H1 (cell line): ENCODE measurements at regions not wholly inside any gene's neighbourhood (a gene's known extent, or its start where the extent isn't known, plus 50 kb on each side); places are given as distances from the start of the nearest gene placed in this dataset.

ENCODE experiments used
- CTCF ChIA-PET: fragments of 300-600 bp; sonication (Branson Sonifier 250); formaldehyde crosslinking; loops from one replicate; lab custom pipeline; 2021; ENCODE audit not compliant: partially characterized antibody; lab: Charles Lee
- POLR2A ChIA-PET: fragments of 300-600 bp; sonication (Branson Sonifier 250); formaldehyde crosslinking; loops from one replicate; lab custom pipeline; 2021; ENCODE audit warnings: inconsistent platforms; ENCODE audit not compliant: partially characterized antibody; lab: Charles Lee
- DNase-seq, 2 experiments: peaks; one replicate each; pipeline versions ENCODE4 v3.0.0 to v3.0.0-alpha.2; 2010 to 2022; ENCODE audit warnings: low spot score in 2 of 2, low read depth in 1 of 2, mixed read lengths in 1 of 2
- FAIRE-seq: peaks from 2 replicates; lab custom pipeline; 2011; peaks lifted over from hg19 to GRCh38; lab: Jason Lieb, UNC
- H2AFZ ChIP-seq: 2 replicates; pipeline ENCODE4 v1.8.1; 2012; ENCODE audit warnings: low read length, inconsistent platforms
- H2AK5ac ChIP-seq: 2 replicates; pipeline ENCODE4 v1.6.1; 2013; ENCODE audit warnings: low read depth, low read length
- H2BK120ac ChIP-seq: replicated peaks from 2 replicates; pipeline ENCODE3; 2013; ENCODE audit warnings: low read depth, low read length, inconsistent platforms
- H2BK12ac ChIP-seq: 2 replicates; pipeline ENCODE4 v1.6.1; 2013; ENCODE audit warnings: low read depth, low read length
- H2BK15ac ChIP-seq: 2 replicates; pipeline ENCODE4 v1.6.1; 2013; ENCODE audit warnings: low read length
- H2BK20ac ChIP-seq: 2 replicates; pipeline ENCODE4 v1.6.1; 2013; ENCODE audit warnings: low read length
- H2BK5ac ChIP-seq: 2 replicates; pipeline ENCODE4 v1.6.1; 2013; ENCODE audit warnings: low read depth, low read length
- H3K14ac ChIP-seq: 2 replicates; pipeline ENCODE4 v1.6.1; 2013; ENCODE audit warnings: inconsistent platforms; ENCODE audit not compliant: insufficient read length
- H3K18ac ChIP-seq: 2 replicates; pipeline ENCODE4 v1.6.1; 2013; ENCODE audit warnings: low read length; ENCODE audit errors: extremely low read depth
- H3K23ac ChIP-seq: 2 replicates; pipeline ENCODE4 v1.6.1; 2013; ENCODE audit warnings: inconsistent platforms; ENCODE audit not compliant: insufficient read length
- H3K23me2 ChIP-seq: 2 replicates; pipeline ENCODE4 v1.6.1; 2013; ENCODE audit warnings: low read depth, low read length
- H3K27ac ChIP-seq: 2 replicates; pipeline ENCODE4 v1.6.1; 2011; ENCODE audit warnings: low read depth, low read length, inconsistent platforms
- H3K27me3 ChIP-seq, 4 experiments: replicated peaks in 1 of 4; 1 replicate in 1 of 4; 2 replicates in 3 of 4; pipeline versions ENCODE4 v1.6.1 to v1.8.1; 2011 to 2013; ENCODE audit warnings: low read length in 3 of 4, mild to moderate bottlenecking in 3 of 4, inconsistent platforms in 2 of 4, mixed read lengths in 2 of 4, moderate library complexity in 1 of 4; ENCODE audit not compliant: control insufficient read depth in 3 of 4, insufficient read depth in 3 of 4; ENCODE audit errors: extremely low read depth in 1 of 4
- H3K36me3 ChIP-seq, 4 experiments: 2 replicates each; pipeline versions ENCODE4 v1.6.1 to v1.8.1; 2011 to 2013; ENCODE audit warnings: mild to moderate bottlenecking in 4 of 4, low read length in 3 of 4, moderate library complexity in 2 of 4, control low read depth in 1 of 4, inconsistent platforms in 1 of 4; ENCODE audit not compliant: insufficient read depth in 4 of 4, control insufficient read depth in 2 of 4
- H3K4ac ChIP-seq: replicated peaks from 2 replicates; pipeline ENCODE3; 2013; ENCODE audit warnings: low read length, low read depth, mixed read lengths, inconsistent platforms; ENCODE audit not compliant: insufficient read length
- H3K4me1 ChIP-seq, 4 experiments: replicated peaks in 1 of 4; 1 replicate in 1 of 4; 2 replicates in 3 of 4; pipeline versions ENCODE4 v1.6.1 to v1.8.1; 2011 to 2013; ENCODE audit warnings: low read length in 3 of 4, inconsistent platforms in 2 of 4, mixed read lengths in 1 of 4; ENCODE audit not compliant: insufficient read depth in 4 of 4, control insufficient read depth in 3 of 4
- H3K4me2 ChIP-seq, 2 experiments: 2 replicates each; pipeline versions ENCODE4 v1.6.1 to v1.8.1; 2011 to 2013; ENCODE audit warnings: low read depth in 2 of 2, low read length in 2 of 2, control low read depth in 1 of 2, inconsistent platforms in 1 of 2, mild to moderate bottlenecking in 1 of 2; ENCODE audit not compliant: insufficient read depth in 1 of 2
- H3K4me3 ChIP-seq, 4 experiments: fragments of 200-600, 300-600 bp in 1 of 4; sonication (generic), shearing (Covaris generic), sonication (Bioruptor Twin) in 1 of 4; 2 replicates each; pipeline versions ENCODE4 v1.5.1 to v1.8.1; 2011 to 2016; ENCODE audit warnings: low read length in 4 of 4, low read depth in 3 of 4, control low read depth in 2 of 4, inconsistent platforms in 2 of 4, mild to moderate bottlenecking in 2 of 4, mixed read lengths in 1 of 4, moderate library complexity in 1 of 4; ENCODE audit not compliant: insufficient read depth in 2 of 4; ENCODE audit errors: extremely low read depth in 1 of 4
- H3K56ac ChIP-seq: replicated peaks from 2 replicates; pipeline ENCODE3; 2013; ENCODE audit warnings: low read depth, mild to moderate bottlenecking, mixed read lengths, low read length, inconsistent platforms; ENCODE audit not compliant: insufficient read length
- H3K79me1 ChIP-seq: 2 replicates; pipeline ENCODE4 v1.6.1; 2013; ENCODE audit warnings: low read depth, low read length, control low read depth
- H3K79me2 ChIP-seq, 2 experiments: 2 replicates each; pipeline versions ENCODE4 v1.6.1 to v1.8.1; 2012 to 2013; ENCODE audit warnings: low read length in 2 of 2, mild to moderate bottlenecking in 2 of 2, inconsistent platforms in 1 of 2; ENCODE audit not compliant: insufficient read depth in 2 of 2, control insufficient read depth in 1 of 2
- H3K9ac ChIP-seq, 4 experiments: replicated peaks in 1 of 4; 1 replicate in 1 of 4; 2 replicates in 3 of 4; pipeline versions ENCODE4 v1.6.1 to v1.8.1; 2011 to 2013; ENCODE audit warnings: low read depth in 3 of 4, low read length in 3 of 4, control low read depth in 2 of 4, mild to moderate bottlenecking in 2 of 4, moderate library complexity in 2 of 4, inconsistent platforms in 1 of 4; ENCODE audit errors: extremely low read depth in 1 of 4
- H3K9me3 ChIP-seq, 2 experiments: 2 replicates each; pipeline versions ENCODE4 v1.6.1 to v1.8.1; 2012 to 2013; ENCODE audit warnings: mild to moderate bottlenecking in 2 of 2, moderate library complexity in 2 of 2, control low read depth in 1 of 2, inconsistent platforms in 1 of 2, low read depth in 1 of 2, low read length in 1 of 2, mixed read lengths in 1 of 2; ENCODE audit not compliant: insufficient read depth in 2 of 2
- H4K20me1 ChIP-seq, 2 experiments: replicated peaks in 1 of 2; 2 replicates each; pipeline versions ENCODE3 to v1.8.1; 2011 to 2013; ENCODE audit warnings: inconsistent platforms in 2 of 2, low read length in 2 of 2, mild to moderate bottlenecking in 1 of 2; ENCODE audit not compliant: insufficient read depth in 2 of 2, control insufficient read depth in 1 of 2
- H4K5ac ChIP-seq: 2 replicates; pipeline ENCODE4 v1.6.1; 2013; ENCODE audit warnings: low read length, low read depth, mixed read lengths, inconsistent platforms; ENCODE audit not compliant: insufficient read length
- H4K8ac ChIP-seq: 2 replicates; pipeline ENCODE4 v1.8.0; 2013; ENCODE audit warnings: mild to moderate bottlenecking, moderate library complexity, low read length, inconsistent platforms; ENCODE audit not compliant: insufficient read depth; ENCODE audit errors: extremely low read depth
- H4K91ac ChIP-seq: replicated peaks from 2 replicates; pipeline ENCODE3; 2013; ENCODE audit warnings: low read length, mixed read lengths, inconsistent platforms; ENCODE audit not compliant: insufficient read length
- CEBPB ChIP-seq: IDR thresholded peaks from 2 replicates; pipeline ENCODE4 v1.6.1; 2012; ENCODE audit warnings: low read depth, low read length
- JUND ChIP-seq: IDR thresholded peaks from 2 replicates; pipeline ENCODE4 v1.6.1; 2011; ENCODE audit warnings: mild to moderate bottlenecking, improper control_type of control experiment, low read length
- TAF1 ChIP-seq: IDR thresholded peaks from 2 replicates; pipeline ENCODE4 v1.6.1; 2011; ENCODE audit warnings: mild to moderate bottlenecking, low read depth, low read length
- TBP ChIP-seq: IDR thresholded peaks from 2 replicates; pipeline ENCODE4 v1.6.1; 2011; ENCODE audit warnings: low read depth, low read length, improper control_type of control experiment
- WGBS, 2 experiments: shearing (Covaris generic) in 1 of 2; methylation state at CpG; one replicate each; pipeline versions ENCODE4 v1.1.6 to v1.1.7; 2013 to 2015; ENCODE audit warnings: low lambda C conversion rate in 2 of 2, mixed read lengths in 2 of 2, inconsistent platforms in 1 of 2, low coverage in 1 of 2, missing lambda C conversion rate in 1 of 2; ENCODE audit not compliant: insufficient replicate concordance in 2 of 2, insufficient coverage in 1 of 2, insufficient read length in 1 of 2; ENCODE audit errors: extremely low coverage in 1 of 2, missing lambda C conversion rate in 1 of 2; 5-methylcytosine and 5-hydroxymethylcytosine counted together
- TF ChIP-seq, protein P1 (sequence below): IDR thresholded peaks from 2 replicates; pipeline ENCODE4 v1.6.1; 2012; ENCODE audit warnings: inconsistent platforms

DNA sequence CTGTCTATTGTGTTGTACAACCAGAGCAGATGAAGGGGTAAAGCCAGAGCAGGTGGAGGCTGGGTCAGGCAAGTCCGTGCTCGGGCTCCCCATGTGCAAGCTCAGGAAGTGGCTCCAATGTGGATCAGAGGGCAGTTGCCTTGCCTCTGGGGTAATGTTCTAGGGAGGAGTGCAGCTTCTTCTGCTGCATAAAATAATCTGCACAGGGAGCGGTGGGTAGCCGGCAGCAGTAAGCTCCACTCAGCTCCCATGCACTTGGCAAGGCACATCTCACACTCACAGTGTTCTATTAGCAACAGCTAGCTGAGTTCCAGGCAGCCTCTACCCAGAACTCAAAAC, 565.3 kb upstream of the SLITRK1 start:
- Histone ChIP-seq H3K27me3 (no peaks in the 10 kb centered on the region), H3K9me3 (no peaks in the 10 kb centered on the region), H3K4me3 (no peak overlapping the region), H3K79me1 (no peaks in the 10 kb centered on the region), H3K9ac (no peak overlapping the region), H3K18ac (no peak overlapping the region), H3K23me2 (no peaks in the 10 kb centered on the region), H3K56ac (no peak overlapping the region), H3K4me1 (no peaks in the 10 kb centered on the region), H4K5ac (no peak overlapping the region), H3K36me3 (no peaks in the 10 kb centered on the region), H3K23ac (no peak overlapping the region), H4K20me1 (no peaks in the 10 kb centered on the region), H2AFZ (no peak overlapping the region), H2BK12ac (no peak overlapping the region), H3K4me2 (no peak overlapping the region), H4K91ac (no peak overlapping the region), H2BK120ac (no peak overlapping the region), H2BK20ac (no peak overlapping the region), H3K27ac (no peak overlapping the region), H2BK15ac (no peak overlapping the region), H2AK5ac (no peak overlapping the region), H2BK5ac (no peak overlapping the region), H3K4ac (no peak overlapping the region), H3K14ac (no peak overlapping the region), H4K8ac (no peak overlapping the region), H3K79me2 (no peaks in the 10 kb centered on the region)
- FAIRE-seq (no peak), DNase-seq (no peak)
- ChIA-PET CTCF (interaction anchor here (0.7 to 2.1 kb wide), 2 partner anchors 8 to 10 kb away, joined by 3 to 7 read pairs; no protein-coding TSS in a partner anchor), POLR2A (no interaction called here)
- TF ChIP-seq TAF1 (no peak), JUND (no peak), CEBPB (no peak), TBP (no peak)
- TF ChIP-seq, protein P1, sequence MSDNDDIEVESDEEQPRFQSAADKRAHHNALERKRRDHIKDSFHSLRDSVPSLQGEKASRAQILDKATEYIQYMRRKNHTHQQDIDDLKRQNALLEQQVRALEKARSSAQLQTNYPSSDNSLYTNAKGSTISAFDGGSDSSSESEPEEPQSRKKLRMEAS: no peak
- WGBS, 2 experiments: 95% methylated on average over 4 of the region's 4 CpGs; no CpG with 5 or more reads in 1 of the 2 experiments
